Loucy (cell line): ENCODE measurements at regions not wholly inside any gene's neighbourhood (a gene's known extent, or its start where the extent isn't known, plus 50 kb on each side); places are given as distances from the start of the nearest gene placed in this dataset.

Experiments
- H2AFZ ChIP-seq: fragments of 200-600 bp; sonication (generic); 2 replicates; pipeline ENCODE4 v1.6.0; 2016; ENCODE audit warnings: antibody characterized with exemption, mild to moderate bottlenecking, low read length, moderate library complexity
- H3F3A ChIP-seq: fragments of 200-600 bp; 2 replicates; pipeline ENCODE4 v1.6.0; 2016; ENCODE audit warnings: antibody characterized with exemption, low read depth, mild to moderate bottlenecking
- H3K27me3 ChIP-seq: fragments of 200-600 bp; sonication (generic); 2 replicates; pipeline ENCODE4 v1.6.1; 2014; ENCODE audit warnings: low read length, mild to moderate bottlenecking; ENCODE audit not compliant: insufficient read depth, poor library complexity, severe bottlenecking
- H3K36me3 ChIP-seq: fragments of 200-600 bp; sonication (generic); 2 replicates; pipeline ENCODE4 v1.6.1; 2016; ENCODE audit warnings: low read length; ENCODE audit not compliant: insufficient read depth
- H3K4me1 ChIP-seq: fragments of 200-600 bp; sonication (generic); 2 replicates; pipeline ENCODE4 v1.5.1; 2014; ENCODE audit warnings: low read length, mild to moderate bottlenecking; ENCODE audit not compliant: insufficient read depth, poor library complexity, severe bottlenecking
- H3K4me2 ChIP-seq: fragments of 200-600 bp; sonication (generic); 2 replicates; pipeline ENCODE4 v1.6.0; 2014; ENCODE audit warnings: antibody characterized with exemption, low read length, low read depth, mild to moderate bottlenecking; ENCODE audit not compliant: poor library complexity, severe bottlenecking
- H3K4me3 ChIP-seq: fragments of 200-600 bp; sonication (generic); 2 replicates; pipeline ENCODE4 v1.5.1; 2014; ENCODE audit warnings: low read length, mild to moderate bottlenecking, mixed read lengths; ENCODE audit not compliant: poor library complexity, severe bottlenecking
- H3K79me2 ChIP-seq: fragments of 200-600 bp; sonication (generic); 2 replicates; pipeline ENCODE4 v1.6.1; 2014; ENCODE audit warnings: low read length; ENCODE audit not compliant: insufficient read depth
- H3K9ac ChIP-seq: fragments of 200-600 bp; sonication (generic); 2 replicates; pipeline ENCODE4 v1.6.0; 2014; ENCODE audit warnings: mild to moderate bottlenecking, low read depth, low read length, moderate library complexity; ENCODE audit not compliant: poor library complexity, severe bottlenecking
- H3K9me2 ChIP-seq: fragments of 200-600 bp; sonication (generic); replicated peaks from 2 replicates; pipeline ENCODE4 v1.6.1; 2016; ENCODE audit warnings: low read depth, low read length, mixed read lengths
- H3K9me3 ChIP-seq: fragments of 200-600 bp; sonication (generic); 2 replicates; pipeline ENCODE4 v1.6.1; 2014; ENCODE audit warnings: mild to moderate bottlenecking, antibody characterized with exemption, low read length, low read depth; ENCODE audit not compliant: insufficient read depth
- H4K20me1 ChIP-seq: fragments of 200-600 bp; sonication (generic); 2 replicates; pipeline ENCODE4 v1.6.0; 2014; ENCODE audit warnings: antibody characterized with exemption, low read length, mild to moderate bottlenecking; ENCODE audit not compliant: insufficient read depth, poor library complexity, severe bottlenecking
- CTCF ChIP-seq: fragments of 200-600 bp; sonication (generic); conservative IDR thresholded peaks from 2 replicates; pipeline ENCODE4 v1.5.1; 2014; ENCODE audit warnings: mild to moderate bottlenecking, antibody characterized with exemption, low read length
- EZH2phosphoT487 ChIP-seq: fragments of 200-600 bp; IDR thresholded peaks from 2 replicates; pipeline ENCODE4 v1.6.1; 2018; ENCODE audit warnings: antibody characterized with exemption, mild to moderate bottlenecking, moderate library complexity, borderline replicate concordance

- H3K4me3 ChIP-seq: no peak overlapping the region
- H3K4me1 ChIP-seq: no peaks in the 10 kb centered on the region
- H3K9me3 ChIP-seq: peaks cover 22% of the 10 kb centered on the region; the same call in 1 of the 2 replicates
- no peaks in the 10 kb centered on the region for H3K79me2 ChIP-seq
- H3K36me3 ChIP-seq: no peaks in the 10 kb centered on the region
- no peaks in the 10 kb centered on the region for H4K20me1 ChIP-seq
- no peak overlapping the region for H2AFZ ChIP-seq
- no peaks in the 10 kb centered on the region for H3K9me2 ChIP-seq
- H3F3A ChIP-seq: no peaks in the 10 kb centered on the region
- H3K27me3 ChIP-seq: no peaks in the 10 kb centered on the region
- H3K9ac ChIP-seq: no peak overlapping the region
- no peak for TF ChIP-seq EZH2phosphoT487
- TF ChIP-seq CTCF: no peak
- H3K4me2 ChIP-seq: no peak overlapping the region
These were observed 249.4 kb upstream of the GK2 start for GRCh38 chr4:79657379-79657778.

- H2AFZ ChIP-seq: no peak overlapping the region
- H3F3A ChIP-seq: no peaks in the 10 kb centered on the region
These were observed 245.8 kb upstream of the GK2 start for GRCh38 chr4:79653871-79654270.

GRCh38 chr4:79652738-79653137 is 244.7 kb upstream of the GK2 start:
- Histone ChIP-seq H3K27me3 (no peaks in the 10 kb centered on the region), H3K36me3 (no peaks in the 10 kb centered on the region), H3K4me2 (no peak overlapping the region), H3K9ac (no peak overlapping the region), H3K9me3 (peaks cover 8% of the 10 kb centered on the region; the same call in 1 of the 2 replicates), H3K4me1 (peaks cover 7% of the 10 kb centered on the region), H3K9me2 (no peaks in the 10 kb centered on the region), H2AFZ (no peak overlapping the region), H3K79me2 (no peaks in the 10 kb centered on the region), H3F3A (no peaks in the 10 kb centered on the region), H3K4me3 (no peak overlapping the region), H4K20me1 (no peaks in the 10 kb centered on the region)
- no peak for TF ChIP-seq CTCF
- no peak for TF ChIP-seq EZH2phosphoT487

More at GRCh38 chr4:79653871-79654270, 245.8 kb upstream of the GK2 start:
- H4K20me1 ChIP-seq: no peaks in the 10 kb centered on the region
- no peak overlapping the region for H3K4me3 ChIP-seq
- H3K4me1 ChIP-seq: peaks cover 7% of the 10 kb centered on the region
- TF ChIP-seq EZH2phosphoT487 (no peak), CTCF (no peak)
- H3K9me2 ChIP-seq: no peaks in the 10 kb centered on the region
- H3K79me2 ChIP-seq: no peaks in the 10 kb centered on the region
- no peak overlapping the region for H3K9ac ChIP-seq
- H3K36me3 ChIP-seq: no peaks in the 10 kb centered on the region
- H3K4me2 ChIP-seq: no peak overlapping the region
- H3K27me3 ChIP-seq: no peaks in the 10 kb centered on the region
- peaks cover 17% of the 10 kb centered on the region; the same call in 1 of the 2 replicates for H3K9me3 ChIP-seq
